HL-60 (cell line): ENCODE measurements at regions not wholly inside any gene's neighbourhood (a gene's known extent, or its start where the extent isn't known, plus 50 kb on each side); places are given as distances from the start of the nearest gene placed in this dataset.

ENCODE experiments used
- DNase-seq, 2 experiments: peaks; one replicate each; pipeline ENCODE4 v3.0.0-alpha.2; 2010 to 2020; ENCODE audit warnings: low read depth in 1 of 2, low spot score in 1 of 2
- H3K27ac ChIP-seq: fragments of 250-450 bp; sonication (Bioruptor Pico); replicated peaks from 2 replicates; pipeline ENCODE4 v1.5.1; 2020; ENCODE audit warnings: mild to moderate bottlenecking, moderate library complexity
- H3K27me3 ChIP-seq: fragments of 250-450 bp; sonication (Bioruptor Pico); 2 replicates; pipeline ENCODE4 v1.5.1; 2021; ENCODE audit warnings: mild to moderate bottlenecking, moderate library complexity; ENCODE audit not compliant: insufficient read depth, poor library complexity, severe bottlenecking
- H3K4me3 ChIP-seq: replicated peaks from 2 replicates; pipeline ENCODE4 v1.5.1; 2011; ENCODE audit warnings: mild to moderate bottlenecking, control low read depth, low read length; ENCODE audit not compliant: insufficient read depth
- GABPA ChIP-seq: IDR thresholded peaks from 2 replicates; pipeline ENCODE4 v1.6.1; 2012; ENCODE audit warnings: low read depth
- POLR2AphosphoS5 ChIP-seq: IDR thresholded peaks from 2 replicates; pipeline ENCODE4 v1.6.1; 2012; ENCODE audit warnings: low read depth
- SPI1 ChIP-seq: IDR thresholded peaks from 2 replicates; pipeline ENCODE4 v1.6.1; 2012; ENCODE audit warnings: low read depth, mild to moderate bottlenecking, borderline replicate concordance
- TF ChIP-seq, protein P1 (sequence below): IDR thresholded peaks from one replicate; pipeline ENCODE4 v1.5.1; 2011; ENCODE audit warnings: low read length, control low read depth, inconsistent platforms; ENCODE audit not compliant: insufficient read depth
- TF ChIP-seq, protein P2 (sequence below): IDR thresholded peaks from 2 replicates; pipeline ENCODE4 v1.6.1; 2012; ENCODE audit warnings: low read depth; ENCODE audit not compliant: insufficient replicate concordance

DNA sequence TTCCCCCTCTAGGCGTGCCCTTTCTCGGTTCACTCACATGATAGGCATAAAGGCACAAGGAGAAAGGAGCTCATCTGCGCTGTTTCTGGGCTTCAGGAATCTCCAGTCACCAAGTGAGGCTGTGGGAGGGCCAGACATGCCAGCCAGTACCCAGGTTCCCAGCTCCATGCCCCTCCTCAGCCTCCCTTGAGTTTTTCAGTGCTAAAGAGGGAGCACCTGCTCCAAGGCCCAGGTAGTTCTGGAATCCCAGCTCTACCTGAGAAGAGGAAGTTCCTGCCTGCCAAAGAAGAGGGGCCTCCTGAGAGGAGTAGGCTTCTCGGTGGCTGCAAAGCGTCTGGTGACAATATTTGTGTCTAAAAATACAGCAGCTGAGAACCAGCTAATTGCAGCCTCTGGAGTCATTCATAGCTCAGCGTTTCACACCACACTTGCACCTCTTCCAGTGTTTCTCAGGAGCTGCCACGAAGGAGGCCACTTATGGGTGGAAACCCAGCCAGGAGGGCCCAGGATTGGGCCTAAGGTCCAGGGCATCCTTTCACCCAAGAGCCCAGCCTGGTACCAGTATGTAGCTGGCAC, 197.4 kb downstream of the TRIM29 start:
- TF ChIP-seq GABPA (no peak), SPI1 (no peak), POLR2AphosphoS5 (no peak)
- TF ChIP-seq, protein P1, sequence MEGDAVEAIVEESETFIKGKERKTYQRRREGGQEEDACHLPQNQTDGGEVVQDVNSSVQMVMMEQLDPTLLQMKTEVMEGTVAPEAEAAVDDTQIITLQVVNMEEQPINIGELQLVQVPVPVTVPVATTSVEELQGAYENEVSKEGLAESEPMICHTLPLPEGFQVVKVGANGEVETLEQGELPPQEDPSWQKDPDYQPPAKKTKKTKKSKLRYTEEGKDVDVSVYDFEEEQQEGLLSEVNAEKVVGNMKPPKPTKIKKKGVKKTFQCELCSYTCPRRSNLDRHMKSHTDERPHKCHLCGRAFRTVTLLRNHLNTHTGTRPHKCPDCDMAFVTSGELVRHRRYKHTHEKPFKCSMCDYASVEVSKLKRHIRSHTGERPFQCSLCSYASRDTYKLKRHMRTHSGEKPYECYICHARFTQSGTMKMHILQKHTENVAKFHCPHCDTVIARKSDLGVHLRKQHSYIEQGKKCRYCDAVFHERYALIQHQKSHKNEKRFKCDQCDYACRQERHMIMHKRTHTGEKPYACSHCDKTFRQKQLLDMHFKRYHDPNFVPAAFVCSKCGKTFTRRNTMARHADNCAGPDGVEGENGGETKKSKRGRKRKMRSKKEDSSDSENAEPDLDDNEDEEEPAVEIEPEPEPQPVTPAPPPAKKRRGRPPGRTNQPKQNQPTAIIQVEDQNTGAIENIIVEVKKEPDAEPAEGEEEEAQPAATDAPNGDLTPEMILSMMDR: no peak
- TF ChIP-seq, protein P2, sequence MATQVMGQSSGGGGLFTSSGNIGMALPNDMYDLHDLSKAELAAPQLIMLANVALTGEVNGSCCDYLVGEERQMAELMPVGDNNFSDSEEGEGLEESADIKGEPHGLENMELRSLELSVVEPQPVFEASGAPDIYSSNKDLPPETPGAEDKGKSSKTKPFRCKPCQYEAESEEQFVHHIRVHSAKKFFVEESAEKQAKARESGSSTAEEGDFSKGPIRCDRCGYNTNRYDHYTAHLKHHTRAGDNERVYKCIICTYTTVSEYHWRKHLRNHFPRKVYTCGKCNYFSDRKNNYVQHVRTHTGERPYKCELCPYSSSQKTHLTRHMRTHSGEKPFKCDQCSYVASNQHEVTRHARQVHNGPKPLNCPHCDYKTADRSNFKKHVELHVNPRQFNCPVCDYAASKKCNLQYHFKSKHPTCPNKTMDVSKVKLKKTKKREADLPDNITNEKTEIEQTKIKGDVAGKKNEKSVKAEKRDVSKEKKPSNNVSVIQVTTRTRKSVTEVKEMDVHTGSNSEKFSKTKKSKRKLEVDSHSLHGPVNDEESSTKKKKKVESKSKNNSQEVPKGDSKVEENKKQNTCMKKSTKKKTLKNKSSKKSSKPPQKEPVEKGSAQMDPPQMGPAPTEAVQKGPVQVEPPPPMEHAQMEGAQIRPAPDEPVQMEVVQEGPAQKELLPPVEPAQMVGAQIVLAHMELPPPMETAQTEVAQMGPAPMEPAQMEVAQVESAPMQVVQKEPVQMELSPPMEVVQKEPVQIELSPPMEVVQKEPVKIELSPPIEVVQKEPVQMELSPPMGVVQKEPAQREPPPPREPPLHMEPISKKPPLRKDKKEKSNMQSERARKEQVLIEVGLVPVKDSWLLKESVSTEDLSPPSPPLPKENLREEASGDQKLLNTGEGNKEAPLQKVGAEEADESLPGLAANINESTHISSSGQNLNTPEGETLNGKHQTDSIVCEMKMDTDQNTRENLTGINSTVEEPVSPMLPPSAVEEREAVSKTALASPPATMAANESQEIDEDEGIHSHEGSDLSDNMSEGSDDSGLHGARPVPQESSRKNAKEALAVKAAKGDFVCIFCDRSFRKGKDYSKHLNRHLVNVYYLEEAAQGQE: no peak
- no peak overlapping the region for H3K4me3 ChIP-seq
- peaks cover 3% of the 10 kb centered on the region for H3K27me3 ChIP-seq
- no peak for DNase-seq
- no peak overlapping the region for H3K27ac ChIP-seq

DNA sequence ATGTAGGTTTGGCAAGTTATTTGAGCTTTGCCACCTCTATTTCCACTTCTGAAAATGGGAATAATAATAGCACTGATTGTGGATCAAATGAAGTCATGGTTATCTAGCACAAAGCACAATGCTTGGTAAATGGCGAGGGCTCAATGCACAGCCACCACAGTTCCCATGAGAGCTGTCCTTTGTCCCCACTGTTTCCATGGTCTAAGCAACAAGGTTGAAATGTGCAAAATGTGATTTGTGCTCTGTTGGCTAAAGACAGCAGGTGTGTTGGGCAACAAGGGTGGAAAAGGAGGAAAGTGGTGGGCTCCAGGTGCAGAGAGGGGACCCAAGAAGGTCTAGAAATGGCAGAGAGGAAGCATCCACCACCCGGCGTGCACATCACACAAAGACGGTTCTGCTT, 200.5 kb downstream of the TRIM29 start:
- H3K4me3 ChIP-seq: no peak overlapping the region
- no peak overlapping the region for H3K27ac ChIP-seq
- TF ChIP-seq, protein P2: no peak
- TF ChIP-seq, protein P1: no peak
- no peak for TF ChIP-seq GABPA
- no peak for TF ChIP-seq POLR2AphosphoS5
- no peak for TF ChIP-seq SPI1
- H3K27me3 ChIP-seq: no peaks in the 10 kb centered on the region
- DNase-seq: no peak

DNA sequence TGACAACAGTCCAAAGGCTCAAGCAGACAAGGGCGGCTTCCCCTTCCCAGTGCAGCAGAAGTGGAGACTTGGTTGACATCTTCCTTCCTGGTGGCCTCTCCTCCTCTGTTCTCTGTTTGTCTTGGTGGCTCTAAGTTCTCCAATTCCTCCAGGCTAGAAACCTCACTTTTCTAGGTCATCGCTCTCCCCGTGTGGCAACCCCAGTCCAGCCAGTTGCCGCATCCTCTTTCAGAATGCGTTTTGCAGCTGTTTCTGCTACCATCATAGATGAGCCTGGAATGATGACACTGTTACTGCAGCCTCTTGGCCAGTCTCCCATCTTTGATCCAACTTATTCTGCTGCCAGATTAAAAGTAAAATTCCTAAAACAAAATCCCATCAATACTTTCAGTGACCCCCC, 201.5 kb downstream of the TRIM29 start:
- H3K27me3 ChIP-seq: no peaks in the 10 kb centered on the region
- no peak for DNase-seq
- TF ChIP-seq, protein P1: no peak
- TF ChIP-seq, protein P2: no peak
- TF ChIP-seq SPI1: no peak
- no peak for TF ChIP-seq GABPA
- no peak for TF ChIP-seq POLR2AphosphoS5
- H3K27ac ChIP-seq: no peak overlapping the region
- H3K4me3 ChIP-seq: no peak overlapping the region
